Transverse colon (tissue), 4 donors: ENCODE measurements at regions not wholly inside any gene's neighbourhood (a gene's known extent, or its start where the extent isn't known, plus 50 kb on each side); places are given as distances from the start of the nearest gene placed in this dataset.
"Not testable (repeated sequence)": the region's sequence is repeated elsewhere in the genome, so short reads cannot be mapped to it uniquely, and the experiment has no call there.

Experiments used
- POLR2A ChIP-seq: fragments of 450-650 bp; IDR thresholded peaks from one replicate; pipeline ENCODE4 v1.6.1; 2016; ENCODE audit warnings: antibody characterized with exemption, mild to moderate bottlenecking, moderate library complexity
- POLR2AphosphoS5 ChIP-seq, 3 donors: sonication (generic); formaldehyde crosslinking; IDR thresholded peaks; one replicate each; pipeline ENCODE4 v1.6.1; 2016; ENCODE audit warnings: antibody characterized with exemption in 3 of 3
- TF ChIP-seq, protein P1 (sequence below), 5 experiments: fragments of 200-600 bp in 3 of 5; fragments of 450-650 bp in 2 of 5; sonication (generic) in 3 of 5; IDR thresholded peaks; 1 replicate in 2 of 5; 2 replicates in 3 of 5; pipeline ENCODE4 v1.5.1; 2016 to 2017; ENCODE audit warnings: antibody characterized with exemption in 5 of 5, inconsistent platforms in 3 of 5, mild to moderate bottlenecking in 2 of 5, moderate library complexity in 1 of 5

DNA sequence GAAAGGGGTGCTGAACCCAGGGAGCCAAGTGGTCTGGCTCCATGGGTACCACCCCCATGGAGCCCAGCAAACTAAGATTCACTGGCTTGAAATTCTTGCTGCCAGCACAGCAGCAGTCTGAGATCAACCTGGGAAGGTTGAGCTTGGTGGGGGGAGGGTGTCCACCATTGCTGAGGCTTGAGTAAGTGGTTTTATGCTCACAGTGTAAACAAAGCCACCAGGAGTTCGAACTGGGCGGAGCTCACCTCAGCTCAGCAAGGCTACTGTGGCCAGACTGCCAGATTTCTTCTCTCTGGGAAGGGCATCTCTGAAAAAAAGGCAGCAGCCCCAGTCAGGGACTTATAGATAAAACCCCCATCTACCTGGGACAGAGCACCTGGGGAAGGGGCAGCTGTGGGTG, 1021.8 kb upstream of the SPRY2 start:
- TF ChIP-seq, protein P1, sequence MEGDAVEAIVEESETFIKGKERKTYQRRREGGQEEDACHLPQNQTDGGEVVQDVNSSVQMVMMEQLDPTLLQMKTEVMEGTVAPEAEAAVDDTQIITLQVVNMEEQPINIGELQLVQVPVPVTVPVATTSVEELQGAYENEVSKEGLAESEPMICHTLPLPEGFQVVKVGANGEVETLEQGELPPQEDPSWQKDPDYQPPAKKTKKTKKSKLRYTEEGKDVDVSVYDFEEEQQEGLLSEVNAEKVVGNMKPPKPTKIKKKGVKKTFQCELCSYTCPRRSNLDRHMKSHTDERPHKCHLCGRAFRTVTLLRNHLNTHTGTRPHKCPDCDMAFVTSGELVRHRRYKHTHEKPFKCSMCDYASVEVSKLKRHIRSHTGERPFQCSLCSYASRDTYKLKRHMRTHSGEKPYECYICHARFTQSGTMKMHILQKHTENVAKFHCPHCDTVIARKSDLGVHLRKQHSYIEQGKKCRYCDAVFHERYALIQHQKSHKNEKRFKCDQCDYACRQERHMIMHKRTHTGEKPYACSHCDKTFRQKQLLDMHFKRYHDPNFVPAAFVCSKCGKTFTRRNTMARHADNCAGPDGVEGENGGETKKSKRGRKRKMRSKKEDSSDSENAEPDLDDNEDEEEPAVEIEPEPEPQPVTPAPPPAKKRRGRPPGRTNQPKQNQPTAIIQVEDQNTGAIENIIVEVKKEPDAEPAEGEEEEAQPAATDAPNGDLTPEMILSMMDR (IDR thresholded peaks at IDR 0.05), result not testable (repeated sequence)
- TF ChIP-seq POLR2AphosphoS5 (IDR thresholded peaks at IDR 0.05); POLR2A: not testable (repeated sequence)
